HCT116 (cell line): ENCODE measurements at regions not wholly inside any gene's neighbourhood (a gene's known extent, or its start where the extent isn't known, plus 50 kb on each side); places are given as distances from the start of the nearest gene placed in this dataset.

Experiments used
- ATAC-seq: fragments of 200-7000 bp; cut with Tn5 transposase; 2 replicates; pipeline ENCODE4 v1.9.1; 2020; ENCODE audit warnings: mild to moderate bottlenecking, moderate library complexity
- BruUV-seq: library from RNA; stranded (reverse); fragments of 400-500 nt; replicated peaks from 2 replicates; lab custom pipeline; 2021; lab: Mats Ljungman, UMichigan
- CTCF ChIA-PET: fragments of 300-600 bp; sonication (Branson Sonifier 250); formaldehyde crosslinking; loops from one replicate; lab custom pipeline; 2021; ENCODE audit warnings: antibody characterized with exemption; lab: Charles Lee
- POLR2A ChIA-PET: fragments of 300-600, 350-600 bp; sonication (Branson Sonifier 250); formaldehyde crosslinking; loops from one replicate; lab custom pipeline; 2021; ENCODE audit warnings: antibody characterized with exemption; lab: Charles Lee
- RAD21 ChIA-PET, 2 experiments: fragments of 300-600 bp; sonication (Branson Sonifier 250); formaldehyde crosslinking; loops; one replicate each; lab custom pipeline; 2023; ENCODE audit warnings: low total read pairs in 2 of 2; ENCODE audit not compliant: uncharacterized antibody in 2 of 2, unreplicated experiment in 2 of 2, low non-redundant PET in 1 of 2; lab: Charles Lee
- DNase-seq: peaks from one replicate; pipeline ENCODE4 v3.0.0-alpha.2; 2010; ENCODE audit warnings: low read depth, low spot score
- H2AFZ ChIP-seq: fragments of 200-600 bp; shearing (Covaris generic), sonication (generic); 2 replicates; pipeline ENCODE4 v1.6.1; 2017; ENCODE audit warnings: low read depth, mixed run types, mixed read lengths, antibody characterized with exemption, low read length; ENCODE audit not compliant: poor library complexity, severe bottlenecking
- H3K27ac ChIP-seq: 2 replicates; pipeline ENCODE4 v1.5.1; 2012; ENCODE audit warnings: low read depth, low read length
- H3K27me3 ChIP-seq: fragments of 200-600 bp; sonication (generic); 2 replicates; pipeline ENCODE4 v1.6.1; 2016; ENCODE audit warnings: mixed run types, low read length, mixed read lengths; ENCODE audit not compliant: insufficient read depth
- H3K36me3 ChIP-seq, 2 experiments: fragments of 200-500 bp in 1 of 2; fragments of 200-600 bp in 1 of 2; sonication (Bioruptor generic) in 1 of 2; sonication (generic) in 1 of 2; 2 replicates each; pipeline versions ENCODE4 v1.5.1 to v1.6.1; 2014 to 2016; ENCODE audit warnings: low read length in 2 of 2, inconsistent platforms in 1 of 2, mixed read lengths in 1 of 2, mixed run types in 1 of 2; ENCODE audit not compliant: insufficient read depth in 2 of 2, control insufficient read depth in 1 of 2
- H3K4me1 ChIP-seq, 2 experiments: fragments of 200-600 bp in 1 of 2; sonication (generic) in 1 of 2; 2 replicates each; pipeline versions ENCODE4 v1.5.1 to v1.6.1; 2012 to 2017; ENCODE audit warnings: low read length in 2 of 2, inconsistent platforms in 1 of 2, mild to moderate bottlenecking in 1 of 2, mixed read lengths in 1 of 2, mixed run types in 1 of 2, moderate library complexity in 1 of 2; ENCODE audit not compliant: insufficient read depth in 2 of 2, control insufficient read depth in 1 of 2
- H3K4me2 ChIP-seq: fragments of 200-600 bp; sonication (generic); 2 replicates; pipeline ENCODE4 v1.6.1; 2017; ENCODE audit warnings: mixed run types, low read length, mixed read lengths
- H3K4me3 ChIP-seq, 2 experiments: fragments of 200-600 bp in 1 of 2; sonication (generic) in 1 of 2; replicated peaks in 1 of 2; 2 replicates each; pipeline ENCODE4 v1.5.1; 2011 to 2016; ENCODE audit warnings: low read length in 2 of 2, control low read depth in 1 of 2, low read depth in 1 of 2, mild to moderate bottlenecking in 1 of 2, mixed read lengths in 1 of 2, mixed run types in 1 of 2
- H3K79me2 ChIP-seq: fragments of 200-600 bp; sonication (generic); 2 replicates; pipeline ENCODE4 v1.6.1; 2017; ENCODE audit warnings: mild to moderate bottlenecking, mixed run types, low read length, moderate library complexity, mixed read lengths; ENCODE audit not compliant: insufficient read depth
- H3K9ac ChIP-seq: fragments of 200-600 bp; sonication (generic); 2 replicates; pipeline ENCODE4 v1.6.1; 2016; ENCODE audit warnings: low read length, mixed read lengths
- H3K9me2 ChIP-seq: fragments of 200-600 bp; sonication (generic), shearing (Covaris generic); 2 replicates; pipeline ENCODE4 v1.6.1; 2017; ENCODE audit warnings: mixed run types, mild to moderate bottlenecking, moderate library complexity; ENCODE audit not compliant: insufficient read depth
- H3K9me3 ChIP-seq, 2 experiments: fragments of 200-500 bp in 1 of 2; fragments of 200-600 bp in 1 of 2; sonication (Bioruptor generic) in 1 of 2; sonication (generic) in 1 of 2; 2 replicates each; pipeline ENCODE4 v1.6.1; 2014 to 2017; ENCODE audit warnings: low read length in 2 of 2, mixed read lengths in 2 of 2, inconsistent platforms in 1 of 2, low read depth in 1 of 2, mild to moderate bottlenecking in 1 of 2, mixed run types in 1 of 2, moderate library complexity in 1 of 2; ENCODE audit not compliant: control insufficient read depth in 1 of 2, insufficient read depth in 1 of 2
- H4K20me1 ChIP-seq: fragments of 200-600 bp; sonication (generic), shearing (Covaris generic); 2 replicates; pipeline ENCODE4 v1.6.1; 2017; ENCODE audit warnings: mixed run types, mild to moderate bottlenecking, moderate library complexity; ENCODE audit not compliant: insufficient read depth
- CEBPB ChIP-seq: IDR thresholded peaks from 2 replicates; pipeline ENCODE4 v1.6.1; 2012; ENCODE audit warnings: low read depth
- CTCF ChIP-seq, 3 experiments: fragments of 200-600 bp in 1 of 3; sonication (generic) in 1 of 3; IDR thresholded peaks in 2 of 3; conservative IDR thresholded peaks in 1 of 3; 2 replicates each; pipeline ENCODE4 v1.5.1; 2012 to 2017; ENCODE audit warnings: low read depth in 2 of 3, low read length in 2 of 3, antibody characterized with exemption in 1 of 3, borderline replicate concordance in 1 of 3, control low read depth in 1 of 3, mild to moderate bottlenecking in 1 of 3, mixed read lengths in 1 of 3, mixed run types in 1 of 3, moderate library complexity in 1 of 3; ENCODE audit not compliant: insufficient read depth in 1 of 3
- MAX ChIP-seq: IDR thresholded peaks from 2 replicates; pipeline ENCODE4 v1.6.1; 2012
- POLR2A ChIP-seq: IDR thresholded peaks from 2 replicates; pipeline ENCODE4 v1.7.0; 2011; ENCODE audit warnings: borderline replicate concordance; ENCODE audit not compliant: insufficient read depth, insufficient read length; ENCODE audit errors: extremely low read depth
- POLR2AphosphoS5 ChIP-seq: IDR thresholded peaks from 2 replicates; pipeline ENCODE4 v1.6.1; 2011; ENCODE audit warnings: mild to moderate bottlenecking, low read depth, low read length, moderate library complexity
- RAD21 ChIP-seq: IDR thresholded peaks from 2 replicates; pipeline ENCODE4 v1.6.1; 2012; ENCODE audit warnings: low read depth, mild to moderate bottlenecking
- SP1 ChIP-seq: IDR thresholded peaks from 2 replicates; pipeline ENCODE4 v1.6.1; 2012; ENCODE audit warnings: low read depth
- SRF ChIP-seq: IDR thresholded peaks from 2 replicates; pipeline ENCODE4 v1.6.1; 2012; ENCODE audit warnings: low read depth
- YY1 ChIP-seq: IDR thresholded peaks from 2 replicates; pipeline ENCODE4 v1.6.1; 2011; ENCODE audit warnings: low read length, low read depth, moderate library complexity, mild to moderate bottlenecking; ENCODE audit not compliant: insufficient replicate concordance; ENCODE audit errors: extremely low read depth
- ZFX ChIP-seq: fragments of 450-650 bp; IDR thresholded peaks from 2 replicates; pipeline ENCODE4 v1.6.1; 2017
- intact Hi-C: fragments of 100-400 bp; cut with micrococcal nuclease; formaldehyde crosslinking; loops from 2 replicates; pipeline ENCODE4 v1.10.0; 2022
- TF ChIP-seq, protein P1 (sequence below): IDR thresholded peaks from 2 replicates; pipeline ENCODE4 v1.6.1; 2011; ENCODE audit warnings: mild to moderate bottlenecking, low read length, moderate library complexity; ENCODE audit not compliant: insufficient replicate concordance; ENCODE audit errors: extremely low read depth

- no TSS peak for BruUV-seq
- intact Hi-C loops: no loop called here
- CTCF ChIA-PET: no interaction called here
These were observed 108.6 kb downstream of the QPCT start for GRCh38 chr2:37453027-37453426.

More at GRCh38 chr2:37453027-37453426, 108.6 kb downstream of the QPCT start:
- ATAC-seq (no peak), DNase-seq (no peak)
- Histone ChIP-seq H3K4me2 (no peak overlapping the region), H3K4me1 (no peaks in the 10 kb centered on the region), H3K27me3 (no peaks in the 10 kb centered on the region), H3K9ac (no peak overlapping the region), H4K20me1 (no peaks in the 10 kb centered on the region), H3K4me3 (no peak overlapping the region), H3K9me2 (no peaks in the 10 kb centered on the region), H2AFZ (peak overlapping the region; percentile 41), H3K79me2 (no peaks in the 10 kb centered on the region), H3K36me3 (no peaks in the 10 kb centered on the region), H3K9me3 (no peaks in the 10 kb centered on the region), H3K27ac (no peak overlapping the region)
- POLR2A ChIA-PET: no interaction called here
- RAD21 ChIA-PET: no interaction called here
- TF ChIP-seq RAD21 (no peak), CEBPB (no peak), CTCF (IDR thresholded peaks at IDR 0.05 in 2 of 3, conservative IDR thresholded peaks at IDR 0.05 in 1 of 3; ENCODE audit: borderline replicate concordance in 1 of 3, insufficient read depth in 1 of 3, low read depth in 2 of 3, low read length in 2 of 3) (no peak), POLR2A (no peak), SRF (no peak), POLR2AphosphoS5 (no peak), YY1 (no peak), ZFX (no peak), MAX (no peak), SP1 (no peak)
- TF ChIP-seq, protein P1, sequence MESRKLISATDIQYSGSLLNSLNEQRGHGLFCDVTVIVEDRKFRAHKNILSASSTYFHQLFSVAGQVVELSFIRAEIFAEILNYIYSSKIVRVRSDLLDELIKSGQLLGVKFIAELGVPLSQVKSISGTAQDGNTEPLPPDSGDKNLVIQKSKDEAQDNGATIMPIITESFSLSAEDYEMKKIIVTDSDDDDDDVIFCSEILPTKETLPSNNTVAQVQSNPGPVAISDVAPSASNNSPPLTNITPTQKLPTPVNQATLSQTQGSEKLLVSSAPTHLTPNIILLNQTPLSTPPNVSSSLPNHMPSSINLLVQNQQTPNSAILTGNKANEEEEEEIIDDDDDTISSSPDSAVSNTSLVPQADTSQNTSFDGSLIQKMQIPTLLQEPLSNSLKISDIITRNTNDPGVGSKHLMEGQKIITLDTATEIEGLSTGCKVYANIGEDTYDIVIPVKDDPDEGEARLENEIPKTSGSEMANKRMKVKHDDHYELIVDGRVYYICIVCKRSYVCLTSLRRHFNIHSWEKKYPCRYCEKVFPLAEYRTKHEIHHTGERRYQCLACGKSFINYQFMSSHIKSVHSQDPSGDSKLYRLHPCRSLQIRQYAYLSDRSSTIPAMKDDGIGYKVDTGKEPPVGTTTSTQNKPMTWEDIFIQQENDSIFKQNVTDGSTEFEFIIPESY: no peak
